OCI-LY7 (cell line): ENCODE measurements at regions not wholly inside any gene's neighbourhood (a gene's known extent, or its start where the extent isn't known, plus 50 kb on each side); places are given as distances from the start of the nearest gene placed in this dataset.

Experiments used
- BruUV-seq: library from RNA; stranded (reverse); fragments of 400-500 nt; replicated peaks from 2 replicates; lab custom pipeline; 2021; lab: Mats Ljungman, UMichigan
- CTCF ChIA-PET: fragments of 300-600 bp; sonication (Branson Sonifier 250); formaldehyde crosslinking; loops from one replicate; lab custom pipeline; 2022; ENCODE audit warnings: antibody characterized with exemption; ENCODE audit not compliant: unreplicated experiment; lab: Charles Lee
- POLR2A ChIA-PET: fragments of 300-600 bp; sonication (Branson Sonifier 250); formaldehyde crosslinking; loops from one replicate; lab custom pipeline; 2022; ENCODE audit warnings: antibody characterized with exemption; lab: Charles Lee
- DNase-seq: peaks from one replicate; pipeline ENCODE4 v3.0.0-alpha.2; 2015; ENCODE audit warnings: low spot score
- H2AFZ ChIP-seq: fragments of 200-600 bp; sonication (generic), shearing (Covaris generic); 2 replicates; pipeline ENCODE4 v1.6.1; 2014; ENCODE audit warnings: mild to moderate bottlenecking, antibody characterized with exemption, low read length, moderate library complexity
- H3K27ac ChIP-seq: fragments of 200-600 bp; sonication (generic); 2 replicates; pipeline ENCODE4 v1.5.1; 2014; ENCODE audit warnings: mixed run types, low read depth, mild to moderate bottlenecking, moderate library complexity, low read length, inconsistent platforms; ENCODE audit not compliant: poor library complexity, severe bottlenecking
- H3K36me3 ChIP-seq: fragments of 200-600 bp; sonication (generic); 2 replicates; pipeline ENCODE4 v1.6.1; 2014; ENCODE audit warnings: mild to moderate bottlenecking, antibody characterized with exemption, low read length, moderate library complexity, mixed read lengths; ENCODE audit not compliant: insufficient read depth
- H3K4me1 ChIP-seq: fragments of 200-600 bp; sonication (generic); 2 replicates; pipeline ENCODE4 v1.5.1; 2014; ENCODE audit warnings: mild to moderate bottlenecking, low read length; ENCODE audit not compliant: insufficient read depth, poor library complexity, severe bottlenecking
- H3K4me2 ChIP-seq: fragments of 200-600 bp; sonication (generic); 2 replicates; pipeline ENCODE4 v1.6.1; 2014; ENCODE audit warnings: mild to moderate bottlenecking, low read length
- H3K4me3 ChIP-seq: fragments of 200-600 bp; sonication (generic); 2 replicates; pipeline ENCODE4 v1.5.1; 2014; ENCODE audit warnings: mild to moderate bottlenecking, low read depth, low read length; ENCODE audit not compliant: poor library complexity, severe bottlenecking
- H3K79me2 ChIP-seq: fragments of 200-600 bp; sonication (generic); 2 replicates; pipeline ENCODE4 v1.6.1; 2016; ENCODE audit warnings: low read depth, mild to moderate bottlenecking, low read length, moderate library complexity, mixed read lengths; ENCODE audit not compliant: insufficient read depth
- H3K9me2 ChIP-seq: fragments of 200-600 bp; sonication (generic); 2 replicates; pipeline ENCODE4 v1.6.1; 2016; ENCODE audit warnings: mild to moderate bottlenecking, low read length, mixed read lengths; ENCODE audit not compliant: insufficient read depth
- H3K9me3 ChIP-seq: fragments of 200-600 bp; sonication (generic); 2 replicates; pipeline ENCODE4 v1.6.1; 2014; ENCODE audit warnings: mild to moderate bottlenecking, mixed run types, low read length, mixed read lengths
- H4K20me1 ChIP-seq: fragments of 200-600 bp; sonication (generic); 2 replicates; pipeline ENCODE4 v1.6.1; 2014; ENCODE audit warnings: mild to moderate bottlenecking, antibody characterized with exemption, low read length, moderate library complexity, mixed read lengths; ENCODE audit not compliant: insufficient read depth
- EZH2phosphoT487 ChIP-seq: fragments of 200-600 bp; sonication (generic); IDR thresholded peaks from 2 replicates; pipeline ENCODE4 v1.6.1; 2018; ENCODE audit warnings: low read depth, borderline replicate concordance, mild to moderate bottlenecking, mixed run types, antibody characterized with exemption, low read length, moderate library complexity, mixed read lengths
- intact Hi-C: fragments of 100-400 bp; cut with micrococcal nuclease; formaldehyde crosslinking; loops from one replicate; pipeline ENCODE4 v1.10.0; 2022; ENCODE audit not compliant: unreplicated experiment
- TF ChIP-seq, protein P1 (sequence below): fragments of 200-600 bp; sonication (generic); conservative IDR thresholded peaks from 2 replicates; pipeline ENCODE4 v1.5.1; 2014; ENCODE audit warnings: mild to moderate bottlenecking, antibody characterized with exemption, low read length, moderate library complexity, mixed read lengths

DNA sequence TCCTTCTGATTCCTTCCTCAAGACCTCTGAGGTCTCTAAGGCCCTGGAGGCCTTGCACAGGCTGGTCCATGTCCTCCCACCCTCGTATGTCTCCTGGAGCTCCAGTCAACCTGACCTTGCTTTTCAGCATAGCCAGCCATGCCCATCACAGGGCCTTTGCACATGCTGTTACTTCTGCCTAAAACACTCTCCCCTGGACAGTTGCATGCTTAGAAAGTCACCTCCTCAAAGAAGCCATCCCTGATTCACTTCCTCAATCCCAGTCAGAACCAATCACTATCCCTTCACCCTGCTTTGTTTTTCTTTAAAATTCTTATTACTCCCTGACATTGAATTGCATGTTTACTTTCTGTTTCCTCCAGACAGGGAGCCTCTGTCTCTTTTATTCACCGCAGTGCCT, 322.1 kb upstream of the CCL2 start:
- CTCF ChIA-PET, result no interaction called here
- Histone ChIP-seq H4K20me1 (no peaks in the 10 kb centered on the region), H3K79me2 (no peaks in the 10 kb centered on the region)

DNA sequence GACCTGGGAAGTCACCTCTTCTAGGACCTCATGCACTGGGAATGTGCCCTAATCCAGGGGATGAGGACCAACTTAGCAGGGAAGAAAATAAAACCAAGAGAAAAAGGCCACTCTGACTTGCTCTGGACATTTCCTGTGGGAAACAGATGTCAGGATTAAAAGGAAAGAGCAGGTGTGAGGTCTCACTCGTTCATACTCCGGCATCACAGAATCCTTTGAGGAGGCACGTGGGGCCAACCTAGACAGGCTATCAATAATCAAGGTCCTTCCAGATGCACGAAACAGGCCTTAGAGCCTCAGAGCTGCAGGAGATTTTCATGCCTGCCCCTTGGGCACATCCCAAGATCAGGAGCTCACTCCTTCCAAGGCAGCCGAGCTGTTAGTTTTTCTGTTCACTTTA, 321.5 kb upstream of the CCL2 start:
- CTCF ChIA-PET, result no interaction called here
- no TSS peak for BruUV-seq
- Histone ChIP-seq H3K9me2 (no peaks in the 10 kb centered on the region), H3K4me1 (no peaks in the 10 kb centered on the region), H3K79me2 (no peaks in the 10 kb centered on the region), H2AFZ (no peak overlapping the region), H4K20me1 (no peaks in the 10 kb centered on the region), H3K4me2 (no peak overlapping the region), H3K27ac (no peak overlapping the region), H3K9me3 (no peaks in the 10 kb centered on the region), H3K4me3 (no peak overlapping the region), H3K36me3 (no peaks in the 10 kb centered on the region)
- no peak for DNase-seq
- POLR2A ChIA-PET, result no interaction called here
- intact Hi-C loops, result no loop called here
- TF ChIP-seq, protein P1, sequence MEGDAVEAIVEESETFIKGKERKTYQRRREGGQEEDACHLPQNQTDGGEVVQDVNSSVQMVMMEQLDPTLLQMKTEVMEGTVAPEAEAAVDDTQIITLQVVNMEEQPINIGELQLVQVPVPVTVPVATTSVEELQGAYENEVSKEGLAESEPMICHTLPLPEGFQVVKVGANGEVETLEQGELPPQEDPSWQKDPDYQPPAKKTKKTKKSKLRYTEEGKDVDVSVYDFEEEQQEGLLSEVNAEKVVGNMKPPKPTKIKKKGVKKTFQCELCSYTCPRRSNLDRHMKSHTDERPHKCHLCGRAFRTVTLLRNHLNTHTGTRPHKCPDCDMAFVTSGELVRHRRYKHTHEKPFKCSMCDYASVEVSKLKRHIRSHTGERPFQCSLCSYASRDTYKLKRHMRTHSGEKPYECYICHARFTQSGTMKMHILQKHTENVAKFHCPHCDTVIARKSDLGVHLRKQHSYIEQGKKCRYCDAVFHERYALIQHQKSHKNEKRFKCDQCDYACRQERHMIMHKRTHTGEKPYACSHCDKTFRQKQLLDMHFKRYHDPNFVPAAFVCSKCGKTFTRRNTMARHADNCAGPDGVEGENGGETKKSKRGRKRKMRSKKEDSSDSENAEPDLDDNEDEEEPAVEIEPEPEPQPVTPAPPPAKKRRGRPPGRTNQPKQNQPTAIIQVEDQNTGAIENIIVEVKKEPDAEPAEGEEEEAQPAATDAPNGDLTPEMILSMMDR, result no peak
- no peak for TF ChIP-seq EZH2phosphoT487

More for the DNA sequence above, 322.1 kb upstream of the CCL2 start:
- Histone ChIP-seq H3K4me2 (no peak overlapping the region), H3K4me1 (no peaks in the 10 kb centered on the region), H2AFZ (no peak overlapping the region), H3K4me3 (no peak overlapping the region), H3K9me3 (no peaks in the 10 kb centered on the region), H3K9me2 (no peaks in the 10 kb centered on the region), H3K27ac (no peak overlapping the region), H3K36me3 (no peaks in the 10 kb centered on the region)
- TF ChIP-seq, protein P1, result no peak
- TF ChIP-seq EZH2phosphoT487, result no peak
- no peak for DNase-seq
- POLR2A ChIA-PET, result no interaction called here
- intact Hi-C loops, result no loop called here
- BruUV-seq, result no TSS peak

DNA sequence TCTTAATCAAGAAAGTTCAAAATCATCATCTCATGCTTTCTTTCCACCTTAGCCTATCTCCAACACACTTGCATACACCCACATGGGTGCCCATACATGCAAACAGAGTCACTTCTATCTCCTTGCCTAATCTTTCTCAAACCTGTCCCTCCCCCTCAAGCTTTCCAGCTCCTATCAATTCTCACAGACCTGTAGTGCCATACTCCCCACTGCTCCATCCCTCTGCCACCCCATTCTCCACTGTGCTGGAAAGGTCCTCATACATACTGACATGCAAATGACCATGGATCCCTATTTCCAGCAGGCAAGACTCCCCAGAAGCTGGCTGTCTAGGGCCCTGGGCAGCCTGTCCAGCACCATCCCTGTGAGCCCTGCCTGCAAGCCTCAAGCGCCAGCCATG, 320.4 kb upstream of the CCL2 start:
- BruUV-seq, result no TSS peak
- Histone ChIP-seq H3K4me2 (no peak overlapping the region), H3K9me2 (no peaks in the 10 kb centered on the region), H3K27ac (no peak overlapping the region), H3K9me3 (no peaks in the 10 kb centered on the region), H4K20me1 (no peaks in the 10 kb centered on the region), H2AFZ (no peak overlapping the region), H3K79me2 (no peaks in the 10 kb centered on the region), H3K36me3 (no peaks in the 10 kb centered on the region), H3K4me1 (no peaks in the 10 kb centered on the region), H3K4me3 (no peak overlapping the region)
- TF ChIP-seq, protein P1, result no peak
- no peak for TF ChIP-seq EZH2phosphoT487
- ChIA-PET CTCF (no interaction called here), POLR2A (no interaction called here)
- intact Hi-C loops, result no loop called here
- no peak for DNase-seq
